HuH-7 (cell line): ENCODE measurements at regions not wholly inside any gene's neighbourhood (a gene's known extent, or its start where the extent isn't known, plus 50 kb on each side); places are given as distances from the start of the nearest gene placed in this dataset.
"Not testable (repeated sequence)": the region's sequence is repeated elsewhere in the genome, so short reads cannot be mapped to it uniquely, and the experiment has no call there.

Experiments used
- DNase-seq: peaks from one replicate; pipeline ENCODE4 v3.0.0; 2011; ENCODE audit warnings: low spot score

DNA sequence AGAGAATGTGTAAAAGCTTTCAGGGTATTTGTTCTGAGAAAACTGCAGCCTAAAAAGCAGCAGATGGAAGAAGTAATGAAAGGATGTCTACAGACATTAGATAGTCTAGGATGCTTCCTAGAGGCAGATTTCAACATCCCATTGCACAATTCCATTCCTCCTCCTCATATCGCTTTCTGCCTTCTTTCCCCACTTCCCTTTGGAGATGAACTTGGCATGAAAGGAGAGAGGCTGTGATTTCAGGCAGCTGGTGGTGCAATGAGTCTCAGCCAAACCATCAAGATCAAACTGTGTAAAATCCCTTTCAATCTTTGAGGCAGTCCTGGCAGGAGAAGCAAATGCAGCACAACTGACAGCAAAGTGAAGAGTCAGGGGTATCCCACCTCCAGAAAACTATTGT, 438.7 kb upstream of the KCNMB2 start:
- DNase-seq = no peak

- no peak for DNase-seq
These were observed 437.0 kb upstream of the KCNMB2 start for GRCh38 chr3:178099274-178099673.

- no peak for DNase-seq
These were observed 436.4 kb upstream of the KCNMB2 start for GRCh38 chr3:178099862-178100261.

- no peak for DNase-seq
These were observed 435.3 kb upstream of the KCNMB2 start for GRCh38 chr3:178100908-178101307.

- no peak for DNase-seq
These were observed 433.1 kb upstream of the KCNMB2 start for GRCh38 chr3:178103140-178103539.

GRCh38 chr3:178107804-178108203, 428.4 kb upstream of the KCNMB2 start:
- DNase-seq = no peak

DNA sequence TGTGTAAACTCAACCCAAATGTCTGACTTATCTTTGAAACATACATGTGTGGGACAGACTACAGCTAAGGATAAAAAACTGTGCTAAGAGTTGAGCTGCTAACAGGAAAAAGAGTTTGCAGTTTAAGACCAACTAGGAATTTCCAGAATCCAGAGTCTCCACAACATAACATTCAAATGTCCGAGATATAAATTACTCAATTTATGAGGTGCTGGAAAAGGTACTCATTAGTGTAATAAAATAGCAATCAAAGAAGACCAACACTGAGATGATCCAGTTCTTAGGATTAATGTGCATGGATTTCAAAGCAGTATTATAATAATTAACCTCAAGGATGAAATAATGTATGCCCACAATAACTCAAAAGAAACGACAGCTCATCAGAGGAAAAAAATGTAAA, 426.5 kb upstream of the KCNMB2 start:
- DNase-seq = no peak

- DNase-seq = no peak
These were observed 424.1 kb upstream of the KCNMB2 start for GRCh38 chr3:178112134-178112533.

DNA sequence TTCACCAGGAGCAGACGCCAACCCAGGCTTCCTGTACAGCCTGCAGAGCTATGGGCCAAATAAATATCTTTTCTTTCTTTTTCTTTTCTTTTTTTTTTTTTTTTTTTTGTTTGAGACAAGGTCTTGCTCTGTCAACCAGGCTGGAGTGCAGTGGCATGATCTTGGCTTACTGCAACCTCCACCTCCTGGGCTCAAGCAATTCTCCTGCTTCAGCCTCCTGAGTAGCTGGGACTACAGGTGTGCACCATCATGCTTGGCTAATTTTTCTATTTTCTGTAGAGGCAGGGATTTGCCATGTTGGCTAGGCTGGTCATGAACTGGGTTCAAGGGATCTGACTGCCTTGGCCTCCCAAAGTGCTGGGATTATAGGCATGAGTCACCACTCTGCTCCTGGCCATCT, 423.7 kb upstream of the KCNMB2 start:
- DNase-seq = not testable (repeated sequence)

GRCh38 chr3:178117641-178118040, 418.6 kb upstream of the KCNMB2 start:
- DNase-seq = no peak

GRCh38 chr3:178119608-178120295, 416.5 kb upstream of the KCNMB2 start:
- not testable (repeated sequence) for DNase-seq

DNA sequence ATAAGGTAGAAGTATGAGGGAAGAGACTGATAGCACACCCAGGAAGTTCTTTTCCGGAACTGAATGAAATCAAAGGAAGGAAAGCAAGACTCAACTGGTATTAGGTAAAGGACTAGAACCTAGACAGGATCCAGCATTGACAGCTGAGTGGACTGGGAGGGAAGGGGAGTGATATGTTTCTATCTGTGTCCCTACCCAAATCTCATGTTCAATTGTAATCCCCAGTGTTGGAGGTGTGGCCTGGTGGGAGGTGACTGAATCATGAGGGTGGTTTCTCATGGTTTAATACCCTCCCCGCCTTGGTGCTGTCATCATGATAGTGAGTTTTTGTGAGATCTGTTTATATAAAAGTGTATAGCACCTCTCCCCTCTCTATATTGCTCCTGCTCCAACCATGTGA, 415.9 kb upstream of the KCNMB2 start:
- no peak for DNase-seq

DNA sequence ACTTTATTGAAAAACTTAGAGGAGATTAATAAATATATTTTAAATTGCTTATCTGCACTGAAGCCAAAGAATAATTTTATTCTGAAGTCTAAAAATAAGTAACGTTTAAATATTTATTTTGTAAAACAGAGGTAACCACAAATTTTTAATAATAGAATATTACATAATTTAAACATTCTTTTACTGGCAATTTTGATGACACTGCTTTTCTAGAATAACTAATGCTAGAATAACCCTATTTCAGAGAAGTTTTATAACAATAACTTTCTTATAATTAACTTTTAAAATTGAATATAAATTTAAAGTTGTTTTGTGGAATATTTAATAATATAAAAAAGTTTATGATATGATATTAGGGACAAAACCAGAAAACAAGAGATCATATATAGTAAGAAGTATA, 409.6 kb upstream of the KCNMB2 start:
- no peak for DNase-seq

GRCh38 chr3:178127221-178127620, 409.0 kb upstream of the KCNMB2 start:
- no peak for DNase-seq

- no peak for DNase-seq
These were observed 407.1 kb upstream of the KCNMB2 start for GRCh38 chr3:178129109-178129508.

DNA sequence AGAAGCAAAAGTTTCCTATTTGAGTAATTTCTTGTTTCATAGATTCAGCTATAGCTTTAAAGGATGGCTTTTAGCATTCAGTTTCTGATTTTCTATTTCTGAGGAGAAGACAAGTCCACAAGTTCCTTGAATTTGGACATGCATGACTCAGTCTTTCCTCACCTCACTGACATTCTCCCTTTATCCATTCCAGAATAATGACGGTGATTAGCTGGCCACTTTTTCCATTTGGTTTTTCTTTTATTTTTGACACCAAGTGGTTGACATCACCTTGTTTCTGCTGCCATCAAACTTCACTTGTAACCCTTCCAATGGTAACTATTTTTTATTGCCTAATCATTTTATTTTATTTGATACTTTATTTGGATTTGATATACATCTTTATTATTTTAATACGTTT, 404.4 kb upstream of the KCNMB2 start:
- DNase-seq = no peak

- no peak for DNase-seq
These were observed 399.0 kb upstream of the KCNMB2 start for GRCh38 chr3:178137206-178137605.

GRCh38 chr3:178137831-178138230, 398.4 kb upstream of the KCNMB2 start:
- DNase-seq = no peak

DNA sequence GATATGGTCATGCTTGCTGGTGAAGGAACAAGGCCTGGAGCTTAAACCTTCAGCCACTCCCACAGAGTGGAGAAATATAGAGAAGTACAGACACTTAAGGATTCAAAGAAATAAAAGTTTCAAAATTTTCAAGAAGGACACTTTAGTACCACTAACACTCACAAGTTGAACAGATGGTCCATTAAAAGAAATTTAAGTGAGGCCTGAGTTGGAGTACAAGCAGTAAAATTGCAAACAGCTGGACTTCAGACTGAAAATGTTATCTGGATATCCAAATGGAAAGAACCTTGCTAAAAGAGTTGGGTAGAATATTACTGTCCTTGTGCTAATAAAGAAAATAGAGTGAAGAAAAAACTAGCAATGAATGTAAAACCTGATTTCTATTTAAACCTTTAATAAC, 397.1 kb upstream of the KCNMB2 start:
- no peak for DNase-seq

DNA sequence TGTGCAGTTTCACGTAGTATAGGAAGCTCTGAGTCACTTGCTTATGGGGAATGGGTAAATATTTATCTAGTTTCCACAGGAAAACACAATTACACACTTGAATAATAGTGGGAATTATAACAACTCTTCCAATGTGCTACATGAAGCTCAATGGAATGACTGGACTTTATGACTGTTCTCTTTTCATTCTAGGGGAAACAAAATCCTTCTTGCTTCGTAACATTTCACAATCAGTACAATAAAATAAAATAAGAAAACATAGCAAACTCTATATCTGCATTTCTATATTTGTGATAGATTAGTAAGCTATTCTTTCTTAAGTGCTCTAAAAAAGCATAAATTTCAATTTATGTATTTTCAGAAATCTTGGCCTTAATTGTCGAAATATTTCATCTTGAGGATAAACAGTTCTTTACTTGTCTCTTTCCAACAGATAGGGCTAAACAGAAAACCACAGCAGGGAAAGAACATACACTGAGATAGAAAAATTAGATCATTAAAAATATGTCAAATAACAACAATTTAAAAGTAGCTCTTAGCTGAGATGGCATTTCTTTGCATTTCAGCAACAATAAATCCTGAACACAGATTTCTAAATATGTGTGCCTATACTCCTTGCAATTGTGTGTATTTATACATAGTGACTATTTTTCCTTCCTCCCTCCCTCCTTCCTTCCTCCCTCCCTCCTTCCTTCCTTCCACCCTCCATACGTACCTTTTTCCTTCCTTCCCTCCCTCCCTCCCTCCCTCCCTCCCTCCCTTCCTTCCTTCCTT, 395.5 kb upstream of the KCNMB2 start:
- DNase-seq = no peak

DNA sequence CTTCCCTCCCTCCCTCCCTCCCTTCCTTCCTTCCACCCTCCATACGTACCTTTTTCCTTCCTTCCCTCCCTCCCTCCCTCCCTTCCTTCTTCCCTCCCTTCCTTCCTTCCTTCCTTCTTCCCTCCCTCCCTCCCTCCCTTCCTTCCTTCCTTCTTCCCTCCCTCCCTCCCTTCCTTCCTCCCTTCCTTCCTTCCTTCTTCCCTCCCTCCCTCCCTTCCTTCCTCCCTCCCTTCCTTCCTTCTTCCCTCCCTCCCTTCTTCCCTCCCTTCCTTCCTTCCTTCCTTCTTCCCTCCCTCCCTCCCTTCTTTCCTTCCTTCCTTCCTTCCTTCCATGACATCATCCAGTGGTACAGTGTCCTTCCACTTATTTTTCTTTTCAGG, 394.9 kb upstream of the KCNMB2 start:
- not testable (repeated sequence) for DNase-seq

- no peak for DNase-seq
These were observed 389.8 kb upstream of the KCNMB2 start for GRCh38 chr3:178146406-178146831.

GRCh38 chr3:178147001-178147400, 389.2 kb upstream of the KCNMB2 start:
- no peak for DNase-seq
